Activated CD4-positive, alpha-beta T cell treated with anti-CD3 and anti-CD28 coated beads, Interleukin-2, amount 10 ng/mL, durations not matched to agents 7 days and 5 days (primary cell): ENCODE measurements at regions not wholly inside any gene's neighbourhood (a gene's known extent, or its start where the extent isn't known, plus 50 kb on each side); places are given as distances from the start of the nearest gene placed in this dataset.

Source experiments
- CTCF ChIA-PET: fragments of 350-600 bp; sonication (Branson Sonifier 250); formaldehyde crosslinking; loops from one replicate; lab custom pipeline; 2021; ENCODE audit warnings: antibody characterized with exemption; lab: Charles Lee
- POLR2A ChIA-PET: fragments of 350-600 bp; sonication (Branson Sonifier 250); formaldehyde crosslinking; loops from one replicate; lab custom pipeline; 2021; ENCODE audit warnings: antibody characterized with exemption; lab: Charles Lee
- DNase-seq: peaks from one replicate; pipeline ENCODE4 v3.0.0-alpha.2; 2020
- H3K27ac Mint-ChIP-seq: one replicate; pipeline ENCODE4 v1.8.0; 2021; ENCODE audit warnings: mild to moderate bottlenecking, moderate library complexity, mixed read lengths
- H3K27me3 Mint-ChIP-seq: one replicate; pipeline ENCODE4 v1.8.0; 2021; ENCODE audit warnings: mixed read lengths
- H3K36me3 Mint-ChIP-seq: one replicate; pipeline ENCODE4 v1.8.0; 2021; ENCODE audit warnings: low read depth, mixed read lengths
- H3K4me1 Mint-ChIP-seq: one replicate; pipeline ENCODE4 v1.8.0; 2021; ENCODE audit warnings: mixed read lengths
- H3K4me3 Mint-ChIP-seq: one replicate; pipeline ENCODE4 v1.8.0; 2021; ENCODE audit warnings: mild to moderate bottlenecking, moderate library complexity, mixed read lengths
- H3K9me3 Mint-ChIP-seq: one replicate; pipeline ENCODE4 v1.8.0; 2021; ENCODE audit warnings: mixed read lengths

GRCh38 chr5:116674881-116675625, 100.4 kb upstream of the SEMA6A start:
- no peak overlapping the region for H3K4me3 Mint-ChIP-seq
- no peak overlapping the region for H3K27ac Mint-ChIP-seq
- H3K4me1 Mint-ChIP-seq: no peaks in the 10 kb centered on the region
- DNase-seq: no peak
- no peaks in the 10 kb centered on the region for H3K9me3 Mint-ChIP-seq
- CTCF ChIA-PET: no interaction called here
- POLR2A ChIA-PET: interaction anchor here (0.6 kb wide), 1 partner anchor 67 kb away, joined by 3 read pairs; no protein-coding TSS in a partner anchor
- no peaks in the 10 kb centered on the region for H3K36me3 Mint-ChIP-seq
- H3K27me3 Mint-ChIP-seq: no peaks in the 10 kb centered on the region

DNA sequence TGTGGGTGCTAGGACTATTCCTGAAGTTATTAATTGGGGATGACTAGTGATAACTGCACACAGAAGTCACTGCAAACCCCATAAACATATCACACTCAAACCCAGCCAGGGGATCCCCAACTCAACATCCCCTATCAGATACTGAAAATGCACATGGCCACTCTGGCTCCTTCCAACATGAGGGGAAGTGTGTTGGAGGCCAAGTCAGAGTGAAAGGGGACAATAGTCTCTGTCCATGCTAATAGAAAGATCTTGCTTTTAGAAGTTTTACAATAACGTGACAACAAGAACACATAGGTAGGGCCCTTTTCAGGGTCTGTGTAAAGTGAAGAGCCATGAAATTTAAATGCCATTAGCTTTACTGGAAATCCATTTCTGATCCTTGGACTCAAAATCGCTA, 98.8 kb upstream of the SEMA6A start:
- POLR2A ChIA-PET: no interaction called here
- no peak overlapping the region for H3K27ac Mint-ChIP-seq
- H3K36me3 Mint-ChIP-seq: no peaks in the 10 kb centered on the region
- no peaks in the 10 kb centered on the region for H3K9me3 Mint-ChIP-seq
- H3K27me3 Mint-ChIP-seq: no peaks in the 10 kb centered on the region
- no peak overlapping the region for H3K4me3 Mint-ChIP-seq
- DNase-seq: no peak
- H3K4me1 Mint-ChIP-seq: no peaks in the 10 kb centered on the region
- CTCF ChIA-PET: no interaction called here

- CTCF ChIA-PET: interaction anchor here (1.1 kb wide), 1 partner anchor 35 kb away, joined by 3 read pairs; no protein-coding TSS in a partner anchor
- Mint-ChIP-seq H3K36me3 (no peaks in the 10 kb centered on the region), H3K4me1 (no peaks in the 10 kb centered on the region), H3K4me3 (no peak overlapping the region), H3K27me3 (no peaks in the 10 kb centered on the region), H3K9me3 (no peaks in the 10 kb centered on the region), H3K27ac (no peak overlapping the region)
- DNase-seq: no peak
- POLR2A ChIA-PET: no interaction called here
These were observed 97.6 kb upstream of the SEMA6A start for GRCh38 chr5:116672203-116672602.

- Mint-ChIP-seq H3K9me3 (no peaks in the 10 kb centered on the region), H3K4me1 (no peaks in the 10 kb centered on the region), H3K36me3 (no peaks in the 10 kb centered on the region), H3K27me3 (no peaks in the 10 kb centered on the region), H3K27ac (no peak overlapping the region), H3K4me3 (no peak overlapping the region)
- DNase-seq: no peak
- CTCF ChIA-PET: interaction anchor here (1.1 kb wide), 1 partner anchor 34 kb away, joined by 3 read pairs; no protein-coding TSS in a partner anchor
- POLR2A ChIA-PET: no interaction called here
These were observed 96.7 kb upstream of the SEMA6A start for GRCh38 chr5:116671211-116671736.

GRCh38 chr5:116669261-116670031, 94.8 kb upstream of the SEMA6A start:
- no peaks in the 10 kb centered on the region for H3K27me3 Mint-ChIP-seq
- H3K4me3 Mint-ChIP-seq: no peak overlapping the region
- no peaks in the 10 kb centered on the region for H3K4me1 Mint-ChIP-seq
- ChIA-PET CTCF (no interaction called here), POLR2A (no interaction called here)
- no peaks in the 10 kb centered on the region for H3K36me3 Mint-ChIP-seq
- no peaks in the 10 kb centered on the region for H3K9me3 Mint-ChIP-seq
- no peak for DNase-seq
- no peak overlapping the region for H3K27ac Mint-ChIP-seq

GRCh38 chr5:116668390-116668789, 93.8 kb upstream of the SEMA6A start:
- Mint-ChIP-seq H3K4me3 (no peak overlapping the region), H3K9me3 (no peaks in the 10 kb centered on the region), H3K27me3 (no peaks in the 10 kb centered on the region), H3K4me1 (no peaks in the 10 kb centered on the region), H3K36me3 (no peaks in the 10 kb centered on the region), H3K27ac (no peak overlapping the region)
- no peak for DNase-seq
- POLR2A ChIA-PET: no interaction called here
- CTCF ChIA-PET: no interaction called here

DNA sequence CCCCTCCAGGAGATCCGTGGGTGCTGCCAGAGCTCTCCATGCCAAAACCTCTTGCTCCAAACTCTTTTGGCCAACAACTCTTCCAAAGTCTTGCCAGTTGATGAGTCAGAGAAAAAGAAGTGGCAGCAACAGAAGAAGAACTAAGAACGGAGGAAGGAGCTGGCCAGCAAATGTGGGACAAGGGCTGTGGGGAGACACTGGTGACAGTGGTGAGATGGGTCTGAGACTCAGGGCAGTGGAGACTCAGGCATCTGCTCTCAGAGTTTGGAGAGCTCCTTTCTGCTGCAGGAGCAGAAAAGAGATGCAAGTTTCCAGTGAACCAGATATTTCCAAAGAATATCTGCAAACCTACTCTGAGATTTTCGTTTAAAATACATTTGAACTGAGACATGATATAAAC, 92.3 kb upstream of the SEMA6A start:
- Mint-ChIP-seq H3K9me3 (no peaks in the 10 kb centered on the region), H3K27me3 (no peaks in the 10 kb centered on the region), H3K4me3 (no peak overlapping the region), H3K4me1 (no peaks in the 10 kb centered on the region), H3K36me3 (no peaks in the 10 kb centered on the region), H3K27ac (no peak overlapping the region)
- CTCF ChIA-PET: no interaction called here
- DNase-seq: no peak
- POLR2A ChIA-PET: no interaction called here

- Mint-ChIP-seq H3K27ac (no peak overlapping the region), H3K4me3 (no peak overlapping the region), H3K9me3 (no peaks in the 10 kb centered on the region), H3K4me1 (no peaks in the 10 kb centered on the region), H3K27me3 (no peaks in the 10 kb centered on the region), H3K36me3 (no peaks in the 10 kb centered on the region)
- no peak for DNase-seq
- POLR2A ChIA-PET: no interaction called here
- CTCF ChIA-PET: no interaction called here
These were observed 90.4 kb upstream of the SEMA6A start for GRCh38 chr5:116664988-116665387.

- no peak for DNase-seq
- Mint-ChIP-seq H3K4me3 (no peak overlapping the region), H3K27ac (no peak overlapping the region), H3K9me3 (no peaks in the 10 kb centered on the region), H3K36me3 (no peaks in the 10 kb centered on the region), H3K4me1 (no peaks in the 10 kb centered on the region), H3K27me3 (no peaks in the 10 kb centered on the region)
- CTCF ChIA-PET: no interaction called here
- POLR2A ChIA-PET: interaction anchor here (0.6 kb wide), 1 partner anchor 80 kb away, joined by 4 read pairs; no protein-coding TSS in a partner anchor
These were observed 88.5 kb upstream of the SEMA6A start for GRCh38 chr5:116663081-116663480.

DNA sequence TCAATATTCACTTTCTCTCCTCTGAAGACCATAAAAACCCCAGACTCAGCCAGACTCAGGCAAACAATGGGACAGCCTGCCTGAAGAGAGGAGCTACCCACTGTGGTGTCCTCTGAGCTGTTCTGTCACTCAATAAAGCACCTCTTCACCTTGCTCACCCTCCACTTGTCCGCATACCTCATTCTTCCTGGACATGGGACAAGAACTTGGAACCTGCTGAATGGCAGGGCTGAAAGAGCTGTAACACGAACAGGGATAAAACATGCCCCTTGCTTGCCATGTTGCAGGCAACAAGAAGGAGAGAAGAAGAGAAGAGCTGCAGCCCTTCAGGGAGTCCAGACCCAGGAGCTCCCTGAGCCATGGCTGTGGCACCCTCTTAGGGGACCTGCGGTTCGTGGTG, 86.8 kb upstream of the SEMA6A start:
- DNase-seq: no peak
- Mint-ChIP-seq H3K4me1 (no peaks in the 10 kb centered on the region), H3K9me3 (no peaks in the 10 kb centered on the region), H3K4me3 (no peak overlapping the region), H3K27me3 (peaks cover 5% of the 10 kb centered on the region), H3K36me3 (no peaks in the 10 kb centered on the region), H3K27ac (no peak overlapping the region)
- ChIA-PET POLR2A (no interaction called here), CTCF (no interaction called here)

DNA sequence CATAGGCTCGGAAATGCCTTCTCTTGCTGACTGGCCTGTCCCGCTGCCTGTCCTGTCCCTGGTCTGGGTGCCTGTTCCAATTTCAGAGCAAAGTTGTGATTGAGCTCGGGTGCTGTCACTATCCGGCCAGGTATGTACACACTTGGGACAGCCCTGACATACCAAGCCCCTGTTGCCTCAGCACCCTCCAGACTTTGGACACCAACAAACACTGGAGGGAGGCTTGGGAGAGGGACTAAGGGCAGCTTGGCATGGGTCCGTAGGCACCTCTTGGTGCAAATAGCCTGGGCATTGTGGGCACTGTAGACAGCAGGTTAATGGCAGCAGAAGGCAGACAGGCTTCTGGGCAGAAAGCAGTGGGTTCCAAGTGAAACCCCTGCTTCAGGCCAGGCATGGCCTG, 86.3 kb upstream of the SEMA6A start:
- ChIA-PET POLR2A (no interaction called here), CTCF (no interaction called here)
- no peak for DNase-seq
- Mint-ChIP-seq H3K27ac (no peak overlapping the region), H3K27me3 (peaks cover 5% of the 10 kb centered on the region), H3K4me1 (no peaks in the 10 kb centered on the region), H3K4me3 (no peak overlapping the region), H3K9me3 (no peaks in the 10 kb centered on the region), H3K36me3 (no peaks in the 10 kb centered on the region)

GRCh38 chr5:116658830-116659229, 84.2 kb upstream of the SEMA6A start:
- H3K9me3 Mint-ChIP-seq: no peaks in the 10 kb centered on the region
- POLR2A ChIA-PET: no interaction called here
- DNase-seq: no peak
- peaks cover 5% of the 10 kb centered on the region for H3K27me3 Mint-ChIP-seq
- CTCF ChIA-PET: no interaction called here
- no peak overlapping the region for H3K27ac Mint-ChIP-seq
- H3K36me3 Mint-ChIP-seq: no peaks in the 10 kb centered on the region
- no peak overlapping the region for H3K4me3 Mint-ChIP-seq
- no peaks in the 10 kb centered on the region for H3K4me1 Mint-ChIP-seq

DNA sequence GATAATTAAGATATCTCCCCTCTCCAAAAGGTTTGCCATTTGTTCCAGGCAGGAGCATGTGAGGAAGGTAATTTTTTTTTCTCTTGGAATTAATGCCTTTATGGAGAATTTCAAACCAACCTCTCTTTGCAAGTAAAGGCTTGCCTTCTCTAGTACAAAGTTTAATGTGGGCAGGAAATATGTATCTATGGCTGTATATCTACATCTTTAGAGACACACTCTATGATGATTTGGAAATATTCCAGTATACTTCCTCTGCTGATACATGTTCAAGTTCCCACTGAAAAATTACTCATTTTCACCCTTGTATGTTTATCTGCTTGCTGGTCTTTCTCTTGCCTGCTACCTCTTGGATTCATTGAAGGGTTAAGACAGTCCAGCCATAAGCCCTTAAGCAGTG, 83.5 kb upstream of the SEMA6A start:
- H3K27ac Mint-ChIP-seq: no peak overlapping the region
- H3K4me3 Mint-ChIP-seq: no peak overlapping the region
- H3K4me1 Mint-ChIP-seq: no peaks in the 10 kb centered on the region
- no peaks in the 10 kb centered on the region for H3K36me3 Mint-ChIP-seq
- DNase-seq: no peak
- no peaks in the 10 kb centered on the region for H3K9me3 Mint-ChIP-seq
- ChIA-PET POLR2A (no interaction called here), CTCF (no interaction called here)
- H3K27me3 Mint-ChIP-seq: peaks cover 5% of the 10 kb centered on the region
